Stromal cell of bone marrow (primary cell): ENCODE measurements at regions not wholly inside any gene's neighbourhood (a gene's known extent, or its start where the extent isn't known, plus 50 kb on each side); places are given as distances from the start of the nearest gene placed in this dataset.

Source experiments
- DNase-seq: peaks from one replicate; pipeline ENCODE4 v3.0.0-alpha.2; 2012; ENCODE audit warnings: low read depth

DNA sequence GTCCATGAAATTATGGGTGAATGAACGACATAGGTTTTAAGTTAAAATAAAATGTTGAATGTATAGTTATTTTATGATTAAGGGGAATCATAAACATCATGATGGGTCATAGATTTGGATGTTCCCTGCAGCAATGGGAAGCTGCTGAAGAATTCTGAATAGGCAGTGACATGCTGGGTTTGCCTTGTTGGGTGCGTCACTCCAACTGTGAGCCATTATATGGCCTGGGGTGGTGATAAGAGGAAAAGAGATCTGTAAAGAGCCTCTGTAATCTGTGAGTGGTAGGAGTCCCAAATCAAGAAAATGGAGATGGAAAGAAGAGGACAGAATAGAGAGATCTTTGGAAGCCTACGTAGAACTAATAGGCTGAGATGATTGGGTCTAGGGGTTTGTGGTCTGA is 58.1 kb upstream of the GPR26 start:
- DNase-seq, result no peak

- no peak for DNase-seq
Measured at GRCh38 chr10:123611243-123611642, 54.9 kb upstream of the GPR26 start.

- no peak for DNase-seq
Measured at GRCh38 chr10:123611876-123612275, 54.3 kb upstream of the GPR26 start.

DNA sequence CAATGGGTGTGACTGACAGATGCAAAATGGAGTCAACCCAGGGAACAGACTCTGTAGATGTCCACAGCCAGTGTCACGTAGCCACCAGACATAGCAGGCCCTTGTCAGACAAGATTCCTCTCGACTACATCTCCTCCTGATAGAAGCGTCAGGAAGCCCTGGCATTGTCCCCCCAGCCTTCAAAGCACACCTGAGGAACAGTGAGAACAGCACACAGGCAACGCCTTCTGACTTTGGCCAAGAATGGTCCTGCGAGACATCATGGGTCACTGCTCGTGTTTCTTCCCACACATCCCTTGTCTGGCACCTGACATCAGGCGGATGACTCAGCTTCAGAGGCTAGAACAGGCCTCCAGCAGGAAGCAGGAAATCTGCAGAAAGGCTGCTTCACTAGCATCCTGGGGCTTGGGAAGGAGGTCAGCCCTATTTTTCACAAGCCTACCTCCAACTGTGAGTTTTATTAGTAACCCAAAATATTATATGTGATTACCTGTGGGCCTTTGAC is 52.8 kb upstream of the GPR26 start:
- DNase-seq, result no peak

DNA sequence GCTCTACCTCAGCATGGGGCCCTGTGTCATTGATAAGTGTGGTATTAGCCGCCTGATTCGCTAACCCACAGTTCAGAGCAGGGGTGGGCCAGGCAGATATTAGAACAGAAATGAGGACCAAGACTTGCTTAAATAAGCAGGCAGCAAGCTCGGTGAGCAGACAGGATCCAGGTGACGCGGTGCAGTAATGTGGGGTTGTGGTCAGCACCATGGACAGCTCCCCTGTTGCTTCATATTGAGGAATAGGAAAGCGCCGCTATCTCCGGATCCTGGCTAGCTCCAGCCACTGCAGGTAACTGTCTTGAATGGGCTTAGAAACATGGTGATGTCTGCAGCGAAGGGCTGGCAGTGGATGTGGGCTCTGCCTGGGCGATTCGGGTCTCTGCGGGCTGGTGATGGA is 51.3 kb upstream of the GPR26 start:
- peak; percentile 11 for DNase-seq
